Loucy (cell line): ENCODE measurements at regions not wholly inside any gene's neighbourhood (a gene's known extent, or its start where the extent isn't known, plus 50 kb on each side); places are given as distances from the start of the nearest gene placed in this dataset.

Experiments used
- H2AFZ ChIP-seq: fragments of 200-600 bp; sonication (generic); 2 replicates; pipeline ENCODE4 v1.6.0; 2016; ENCODE audit warnings: antibody characterized with exemption, mild to moderate bottlenecking, low read length, moderate library complexity
- H3F3A ChIP-seq: fragments of 200-600 bp; 2 replicates; pipeline ENCODE4 v1.6.0; 2016; ENCODE audit warnings: antibody characterized with exemption, low read depth, mild to moderate bottlenecking
- H3K27me3 ChIP-seq: fragments of 200-600 bp; sonication (generic); 2 replicates; pipeline ENCODE4 v1.6.1; 2014; ENCODE audit warnings: low read length, mild to moderate bottlenecking; ENCODE audit not compliant: insufficient read depth, poor library complexity, severe bottlenecking
- H3K36me3 ChIP-seq: fragments of 200-600 bp; sonication (generic); 2 replicates; pipeline ENCODE4 v1.6.1; 2016; ENCODE audit warnings: low read length; ENCODE audit not compliant: insufficient read depth
- H3K4me1 ChIP-seq: fragments of 200-600 bp; sonication (generic); 2 replicates; pipeline ENCODE4 v1.5.1; 2014; ENCODE audit warnings: low read length, mild to moderate bottlenecking; ENCODE audit not compliant: insufficient read depth, poor library complexity, severe bottlenecking
- H3K4me2 ChIP-seq: fragments of 200-600 bp; sonication (generic); 2 replicates; pipeline ENCODE4 v1.6.0; 2014; ENCODE audit warnings: antibody characterized with exemption, low read length, low read depth, mild to moderate bottlenecking; ENCODE audit not compliant: poor library complexity, severe bottlenecking
- H3K4me3 ChIP-seq: fragments of 200-600 bp; sonication (generic); 2 replicates; pipeline ENCODE4 v1.5.1; 2014; ENCODE audit warnings: low read length, mild to moderate bottlenecking, mixed read lengths; ENCODE audit not compliant: poor library complexity, severe bottlenecking
- H3K79me2 ChIP-seq: fragments of 200-600 bp; sonication (generic); 2 replicates; pipeline ENCODE4 v1.6.1; 2014; ENCODE audit warnings: low read length; ENCODE audit not compliant: insufficient read depth
- H3K9ac ChIP-seq: fragments of 200-600 bp; sonication (generic); 2 replicates; pipeline ENCODE4 v1.6.0; 2014; ENCODE audit warnings: mild to moderate bottlenecking, low read depth, low read length, moderate library complexity; ENCODE audit not compliant: poor library complexity, severe bottlenecking
- H3K9me2 ChIP-seq: fragments of 200-600 bp; sonication (generic); replicated peaks from 2 replicates; pipeline ENCODE4 v1.6.1; 2016; ENCODE audit warnings: low read depth, low read length, mixed read lengths
- H3K9me3 ChIP-seq: fragments of 200-600 bp; sonication (generic); 2 replicates; pipeline ENCODE4 v1.6.1; 2014; ENCODE audit warnings: mild to moderate bottlenecking, antibody characterized with exemption, low read length, low read depth; ENCODE audit not compliant: insufficient read depth
- H4K20me1 ChIP-seq: fragments of 200-600 bp; sonication (generic); 2 replicates; pipeline ENCODE4 v1.6.0; 2014; ENCODE audit warnings: antibody characterized with exemption, low read length, mild to moderate bottlenecking; ENCODE audit not compliant: insufficient read depth, poor library complexity, severe bottlenecking
- CTCF ChIP-seq: fragments of 200-600 bp; sonication (generic); conservative IDR thresholded peaks from 2 replicates; pipeline ENCODE4 v1.5.1; 2014; ENCODE audit warnings: mild to moderate bottlenecking, antibody characterized with exemption, low read length
- EZH2phosphoT487 ChIP-seq: fragments of 200-600 bp; IDR thresholded peaks from 2 replicates; pipeline ENCODE4 v1.6.1; 2018; ENCODE audit warnings: antibody characterized with exemption, mild to moderate bottlenecking, moderate library complexity, borderline replicate concordance

DNA sequence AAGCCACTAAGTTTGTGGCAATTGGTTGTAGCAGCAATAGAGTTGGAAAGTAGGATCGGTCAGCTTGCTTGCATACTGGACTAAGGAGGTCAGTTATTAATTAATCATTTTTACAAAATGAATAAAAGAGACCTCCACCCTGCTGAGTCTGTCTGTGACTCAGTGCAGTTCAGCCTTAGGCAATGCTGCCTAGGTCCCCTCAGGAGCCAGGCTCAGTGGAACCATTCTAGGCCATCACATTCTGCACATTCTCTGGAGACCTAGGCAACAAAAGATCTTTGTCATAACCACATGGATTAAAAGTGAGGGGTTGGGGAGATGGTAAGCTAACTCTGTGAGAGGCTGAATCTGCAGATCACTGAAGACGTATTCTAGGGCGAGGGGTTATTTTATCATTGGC is 178.7 kb upstream of the CADM1 start:
- Histone ChIP-seq H3K4me2 (no peak overlapping the region), H3K36me3 (no peaks in the 10 kb centered on the region), H3K79me2 (no peaks in the 10 kb centered on the region)

GRCh38 chr11:115682101-115682500 is 177.9 kb upstream of the CADM1 start:
- no peaks in the 10 kb centered on the region for H4K20me1 ChIP-seq
- no peaks in the 10 kb centered on the region for H3K36me3 ChIP-seq
- no peaks in the 10 kb centered on the region for H3K27me3 ChIP-seq
- no peaks in the 10 kb centered on the region for H3K9me2 ChIP-seq
- H3K79me2 ChIP-seq, result no peaks in the 10 kb centered on the region
- no peak overlapping the region for H3K9ac ChIP-seq
- no peak overlapping the region for H3K4me2 ChIP-seq
- peaks cover 2% of the 10 kb centered on the region; the same call in 1 of the 2 replicates for H3K9me3 ChIP-seq
- no peak overlapping the region for H2AFZ ChIP-seq
- no peaks in the 10 kb centered on the region for H3F3A ChIP-seq
- no peaks in the 10 kb centered on the region for H3K4me1 ChIP-seq
- no peak for TF ChIP-seq EZH2phosphoT487
- no peak for TF ChIP-seq CTCF
- H3K4me3 ChIP-seq, result no peak overlapping the region

More for the DNA sequence above, 178.7 kb upstream of the CADM1 start:
- H3K4me3 ChIP-seq, result no peak overlapping the region
- no peaks in the 10 kb centered on the region for H3F3A ChIP-seq
- H4K20me1 ChIP-seq, result no peaks in the 10 kb centered on the region
- H2AFZ ChIP-seq, result no peak overlapping the region
- H3K4me1 ChIP-seq, result no peaks in the 10 kb centered on the region
- H3K9me2 ChIP-seq, result no peaks in the 10 kb centered on the region
- peaks cover 1% of the 10 kb centered on the region; the same call in 1 of the 2 replicates for H3K9me3 ChIP-seq
- no peak overlapping the region for H3K9ac ChIP-seq
- H3K27me3 ChIP-seq, result no peaks in the 10 kb centered on the region
- TF ChIP-seq EZH2phosphoT487 (no peak), CTCF (no peak)

- Histone ChIP-seq H3K9me2 (no peaks in the 10 kb centered on the region), H3K4me3 (no peak overlapping the region), H3K36me3 (no peaks in the 10 kb centered on the region), H3K9ac (no peak overlapping the region), H3K4me1 (no peaks in the 10 kb centered on the region), H3K9me3 (peaks cover 5% of the 10 kb centered on the region; the same call in 1 of the 2 replicates), H3F3A (no peaks in the 10 kb centered on the region), H3K27me3 (no peaks in the 10 kb centered on the region), H3K4me2 (no peak overlapping the region), H4K20me1 (no peaks in the 10 kb centered on the region), H2AFZ (no peak overlapping the region), H3K79me2 (no peaks in the 10 kb centered on the region)
- TF ChIP-seq CTCF (no peak), EZH2phosphoT487 (no peak)
These were observed 175.7 kb upstream of the CADM1 start for GRCh38 chr11:115679945-115680344.
